ENCODE measurements at regions not wholly inside any gene's neighbourhood (a gene's known extent, or its start where the extent isn't known, plus 50 kb on each side); places are given as distances from the start of the nearest gene placed in this dataset.

- H3K4me2 ChIP-seq (ENCODE audit: extremely low read depth, insufficient read depth, low read length) = no peak overlapping the region
- no peaks in the 10 kb centered on the region for H3K4me1 ChIP-seq (ENCODE audit: control insufficient read depth, extremely low read depth, insufficient read depth, low read length)
- H3K79me2 ChIP-seq (ENCODE audit: control insufficient read depth, insufficient read depth, low read length) = no peaks in the 10 kb centered on the region
- H3K4me3 ChIP-seq (replicated peaks in 1 of 4; ENCODE audit: control extremely low read depth in 1 of 4, insufficient read depth in 1 of 4, low read depth in 3 of 4, low read length in 4 of 4) = no peak overlapping the region
- H2AFZ ChIP-seq (ENCODE audit: low read length) = no peak overlapping the region
- no peaks in the 10 kb centered on the region for H3K36me3 ChIP-seq (ENCODE audit: control insufficient read depth, insufficient read depth, low read length)
- H3K9ac ChIP-seq (ENCODE audit: insufficient read depth, low read length) = no peak overlapping the region
- no peak for DNase-seq (ENCODE audit: low read depth in 2 of 2)
- H3K27ac ChIP-seq (ENCODE audit: insufficient read depth, low read length) = no peak overlapping the region
- TF ChIP-seq EZH2 (IDR thresholded peaks at IDR 0.05; ENCODE audit: low read length, missing control alignments) (no peak), CTCF (conservative IDR thresholded peaks at IDR 0.05 in 1 of 2, IDR thresholded peaks at IDR 0.05 in 1 of 2; ENCODE audit: low read depth in 1 of 2, low read length in 2 of 2) (no peak)
- no peaks in the 10 kb centered on the region for H3K9me3 ChIP-seq (ENCODE audit: control insufficient read depth, insufficient read depth, low read depth, low read length)
- no peaks in the 10 kb centered on the region for H3K27me3 ChIP-seq (ENCODE audit: control insufficient read depth, insufficient read depth, low read length)
- H4K20me1 ChIP-seq (ENCODE audit: control insufficient read depth, extremely low read depth, insufficient read depth, low read length) = no peaks in the 10 kb centered on the region
These were observed 268.2 kb downstream of the ALG10 start for GRCh38 chr12:34290381-34290995.

GRCh38 chr12:34291001-34291400 is 268.7 kb downstream of the ALG10 start:
- H3K4me3 ChIP-seq (replicated peaks in 1 of 4; ENCODE audit: control extremely low read depth in 1 of 4, insufficient read depth in 1 of 4, low read depth in 3 of 4, low read length in 4 of 4) = no peak overlapping the region
- TF ChIP-seq EZH2 (IDR thresholded peaks at IDR 0.05; ENCODE audit: low read length, missing control alignments) (no peak), CTCF (conservative IDR thresholded peaks at IDR 0.05 in 1 of 2, IDR thresholded peaks at IDR 0.05 in 1 of 2; ENCODE audit: low read depth in 1 of 2, low read length in 2 of 2) (no peak)
- H3K27ac ChIP-seq (ENCODE audit: insufficient read depth, low read length) = no peak overlapping the region
- no peaks in the 10 kb centered on the region for H3K4me1 ChIP-seq (ENCODE audit: control insufficient read depth, extremely low read depth, insufficient read depth, low read length)
- H2AFZ ChIP-seq (ENCODE audit: low read length) = no peak overlapping the region
- no peaks in the 10 kb centered on the region for H3K79me2 ChIP-seq (ENCODE audit: control insufficient read depth, insufficient read depth, low read length)
- H4K20me1 ChIP-seq (ENCODE audit: control insufficient read depth, extremely low read depth, insufficient read depth, low read length) = no peaks in the 10 kb centered on the region
- no peak overlapping the region for H3K4me2 ChIP-seq (ENCODE audit: extremely low read depth, insufficient read depth, low read length)
- no peak overlapping the region for H3K9ac ChIP-seq (ENCODE audit: insufficient read depth, low read length)
- no peaks in the 10 kb centered on the region for H3K9me3 ChIP-seq (ENCODE audit: control insufficient read depth, insufficient read depth, low read depth, low read length)
- no peak for DNase-seq (ENCODE audit: low read depth in 2 of 2)
- no peaks in the 10 kb centered on the region for H3K36me3 ChIP-seq (ENCODE audit: control insufficient read depth, insufficient read depth, low read length)
- no peaks in the 10 kb centered on the region for H3K27me3 ChIP-seq (ENCODE audit: control insufficient read depth, insufficient read depth, low read length)

- H3K36me3 ChIP-seq (ENCODE audit: control insufficient read depth, insufficient read depth, low read length) = no peaks in the 10 kb centered on the region
- H4K20me1 ChIP-seq (ENCODE audit: control insufficient read depth, extremely low read depth, insufficient read depth, low read length) = no peaks in the 10 kb centered on the region
- H3K27me3 ChIP-seq (ENCODE audit: control insufficient read depth, insufficient read depth, low read length) = no peaks in the 10 kb centered on the region
- no peak for TF ChIP-seq EZH2 (IDR thresholded peaks at IDR 0.05; ENCODE audit: low read length, missing control alignments)
- no peak for TF ChIP-seq CTCF (conservative IDR thresholded peaks at IDR 0.05 in 1 of 2, IDR thresholded peaks at IDR 0.05 in 1 of 2; ENCODE audit: low read depth in 1 of 2, low read length in 2 of 2)
- no peaks in the 10 kb centered on the region for H3K79me2 ChIP-seq (ENCODE audit: control insufficient read depth, insufficient read depth, low read length)
- no peak overlapping the region for H2AFZ ChIP-seq (ENCODE audit: low read length)
- no peak overlapping the region for H3K27ac ChIP-seq (ENCODE audit: insufficient read depth, low read length)
- H3K9ac ChIP-seq (ENCODE audit: insufficient read depth, low read length) = no peak overlapping the region
- DNase-seq (ENCODE audit: low read depth in 2 of 2) = no peak
- H3K4me3 ChIP-seq (replicated peaks in 1 of 4; ENCODE audit: control extremely low read depth in 1 of 4, insufficient read depth in 1 of 4, low read depth in 3 of 4, low read length in 4 of 4) = no peak overlapping the region
- H3K4me1 ChIP-seq (ENCODE audit: control insufficient read depth, extremely low read depth, insufficient read depth, low read length) = no peaks in the 10 kb centered on the region
- H3K9me3 ChIP-seq (ENCODE audit: control insufficient read depth, insufficient read depth, low read depth, low read length) = no peaks in the 10 kb centered on the region
- H3K4me2 ChIP-seq (ENCODE audit: extremely low read depth, insufficient read depth, low read length) = no peak overlapping the region
These were observed 269.2 kb downstream of the ALG10 start for GRCh38 chr12:34291426-34291901.

Measured in fibroblast of lung (primary cell).